GM12874 (cell line): ENCODE measurements at regions not wholly inside any gene's neighbourhood (a gene's known extent, or its start where the extent isn't known, plus 50 kb on each side); places are given as distances from the start of the nearest gene placed in this dataset.

Experiments used
- TF ChIP-seq, protein P1 (sequence below): IDR thresholded peaks from 2 replicates; pipeline ENCODE4 v1.5.1; 2011; ENCODE audit warnings: low read depth, mild to moderate bottlenecking, control low read depth, low read length, moderate library complexity; ENCODE audit not compliant: insufficient read depth

GRCh38 chr3:8443829-8444791 lies 57.5 kb upstream of the LMCD1 start:
- TF ChIP-seq, protein P1, sequence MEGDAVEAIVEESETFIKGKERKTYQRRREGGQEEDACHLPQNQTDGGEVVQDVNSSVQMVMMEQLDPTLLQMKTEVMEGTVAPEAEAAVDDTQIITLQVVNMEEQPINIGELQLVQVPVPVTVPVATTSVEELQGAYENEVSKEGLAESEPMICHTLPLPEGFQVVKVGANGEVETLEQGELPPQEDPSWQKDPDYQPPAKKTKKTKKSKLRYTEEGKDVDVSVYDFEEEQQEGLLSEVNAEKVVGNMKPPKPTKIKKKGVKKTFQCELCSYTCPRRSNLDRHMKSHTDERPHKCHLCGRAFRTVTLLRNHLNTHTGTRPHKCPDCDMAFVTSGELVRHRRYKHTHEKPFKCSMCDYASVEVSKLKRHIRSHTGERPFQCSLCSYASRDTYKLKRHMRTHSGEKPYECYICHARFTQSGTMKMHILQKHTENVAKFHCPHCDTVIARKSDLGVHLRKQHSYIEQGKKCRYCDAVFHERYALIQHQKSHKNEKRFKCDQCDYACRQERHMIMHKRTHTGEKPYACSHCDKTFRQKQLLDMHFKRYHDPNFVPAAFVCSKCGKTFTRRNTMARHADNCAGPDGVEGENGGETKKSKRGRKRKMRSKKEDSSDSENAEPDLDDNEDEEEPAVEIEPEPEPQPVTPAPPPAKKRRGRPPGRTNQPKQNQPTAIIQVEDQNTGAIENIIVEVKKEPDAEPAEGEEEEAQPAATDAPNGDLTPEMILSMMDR = no peak

DNA sequence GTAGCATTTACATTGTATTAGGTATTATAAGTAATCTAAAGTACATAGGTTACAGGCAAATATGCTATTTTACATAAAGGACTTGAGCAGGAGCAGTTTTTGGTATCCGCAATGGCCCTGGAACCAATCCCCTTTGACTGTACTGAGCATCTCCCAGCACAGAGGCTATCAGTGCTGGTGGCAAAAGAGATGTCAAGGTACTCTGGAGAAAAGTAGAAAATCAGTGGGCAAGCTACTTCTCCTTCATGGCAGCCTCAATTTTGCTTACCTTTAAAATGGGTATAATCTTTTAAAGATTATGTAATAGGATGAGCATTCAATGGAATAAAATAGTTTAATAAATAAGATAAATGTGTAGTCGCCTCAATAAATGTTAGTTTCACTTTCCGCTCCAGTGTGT lies 56.7 kb upstream of the LMCD1 start:
- TF ChIP-seq, protein P1 = no peak

DNA sequence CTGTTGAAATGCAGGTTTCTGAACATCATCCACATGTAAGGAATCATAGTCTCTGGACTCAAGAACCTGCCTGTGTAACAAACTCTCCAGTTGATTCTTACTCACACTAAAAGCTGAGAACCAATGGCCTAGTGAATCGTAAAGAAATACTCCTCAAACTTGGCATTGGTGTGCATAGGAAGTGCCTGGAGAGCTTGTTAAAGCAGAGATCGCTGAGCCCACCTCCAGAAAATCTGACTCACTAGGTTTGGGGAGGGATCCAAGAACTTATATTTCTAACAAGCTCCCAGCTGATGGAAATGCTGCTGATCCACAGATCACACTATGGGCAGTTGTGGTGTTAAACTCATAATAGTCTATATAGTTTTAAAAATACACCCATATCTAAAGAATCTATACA lies 55.8 kb upstream of the LMCD1 start:
- TF ChIP-seq, protein P1 = no peak

- TF ChIP-seq, protein P1 = no peak
Measured at GRCh38 chr3:8446845-8447244, 54.8 kb upstream of the LMCD1 start.

GRCh38 chr3:8450618-8451017 lies 51.0 kb upstream of the LMCD1 start:
- TF ChIP-seq, protein P1 = no peak

GRCh38 chr3:8451696-8452095 lies 49.9 kb upstream of the LMCD1 start:
- TF ChIP-seq, protein P1 = no peak
